ENCODE measurements at regions not wholly inside any gene's neighbourhood (a gene's known extent, or its start where the extent isn't known, plus 50 kb on each side); places are given as distances from the start of the nearest gene placed in this dataset.

DNA sequence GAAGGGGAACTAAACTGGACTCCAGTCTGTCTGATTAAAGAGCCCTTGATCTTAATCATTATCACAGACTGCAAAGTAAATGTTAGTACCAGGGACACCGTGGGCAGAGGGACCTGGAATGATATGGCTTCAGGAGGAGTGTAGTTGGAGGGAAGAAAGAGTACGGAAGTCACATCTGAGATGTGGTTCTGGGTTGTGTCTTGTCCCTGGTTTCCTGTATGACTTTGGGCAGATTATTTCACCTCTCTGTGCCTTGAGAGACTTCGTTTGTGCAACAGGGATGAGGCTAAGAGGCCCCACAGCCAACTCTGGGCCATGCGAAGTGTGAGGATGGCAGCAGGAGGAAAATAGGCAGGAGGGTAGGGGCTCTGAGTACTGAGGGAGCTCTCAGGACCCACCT, 76.1 kb upstream of the SLC2A1 start:
- no peak overlapping the region for H3K4me3 ChIP-seq (ENCODE audit: insufficient read depth, low read depth, low read length)
- no peak overlapping the region for H3K9ac ChIP-seq (ENCODE audit: low read depth, low read length)
- peaks cover 1% of the 10 kb centered on the region; the same call in 1 of the 2 replicates for H3K4me1 ChIP-seq (ENCODE audit: control insufficient read depth, insufficient read depth, low read length)
- no peak overlapping the region for H2BK5ac ChIP-seq (ENCODE audit: low read depth, low read length, poor library complexity, severe bottlenecking)
- dilution Hi-C loops (cut with HindIII; ENCODE audit: low sequenced_read_pairs, unreplicated experiment) = no loop called here
- no peaks in the 10 kb centered on the region for H3K36me3 ChIP-seq (ENCODE audit: control insufficient read depth, insufficient read depth, low read length)
- in situ Hi-C loops (cut with MboI; ENCODE audit: low sequenced_read_pairs) = no loop called here
- peaks cover 6% of the 10 kb centered on the region; the same call in 1 of the 2 replicates for H3K9me1 ChIP-seq (ENCODE audit: insufficient read depth, low read length)
- no peak overlapping the region for H2AK5ac ChIP-seq (ENCODE audit: low read depth, low read length)
- TF ChIP-seq MAFK (IDR thresholded peaks at IDR 0.05; ENCODE audit: low read depth, low read length) (no peak), CEBPB (IDR thresholded peaks at IDR 0.05; ENCODE audit: low read depth, low read length) (no peak), RAD21 (IDR thresholded peaks at IDR 0.05; ENCODE audit: low read length) (no peak), POLR2A (IDR thresholded peaks at IDR 0.05; ENCODE audit: low read depth, low read length) (no peak), MAZ (IDR thresholded peaks at IDR 0.05; ENCODE audit: borderline replicate concordance, low read depth, low read length) (no peak), NFE2L2 (IDR thresholded peaks at IDR 0.05; ENCODE audit: low read depth, low read length) (no peak), FOS (IDR thresholded peaks at IDR 0.05; ENCODE audit: low read depth, low read length) (no peak), RFX5 (IDR thresholded peaks at IDR 0.05; ENCODE audit: low read depth, low read length) (no peak), MXI1 (IDR thresholded peaks at IDR 0.05; ENCODE audit: borderline replicate concordance, low read depth, low read length) (no peak), SMC3 (IDR thresholded peaks at IDR 0.05; ENCODE audit: low read depth, low read length) (no peak), BHLHE40 (IDR thresholded peaks at IDR 0.05; ENCODE audit: low read depth, low read length) (no peak), CHD1 (IDR thresholded peaks at IDR 0.05; ENCODE audit: low read depth, low read length) (no peak)
- TF ChIP-seq, protein P1, sequence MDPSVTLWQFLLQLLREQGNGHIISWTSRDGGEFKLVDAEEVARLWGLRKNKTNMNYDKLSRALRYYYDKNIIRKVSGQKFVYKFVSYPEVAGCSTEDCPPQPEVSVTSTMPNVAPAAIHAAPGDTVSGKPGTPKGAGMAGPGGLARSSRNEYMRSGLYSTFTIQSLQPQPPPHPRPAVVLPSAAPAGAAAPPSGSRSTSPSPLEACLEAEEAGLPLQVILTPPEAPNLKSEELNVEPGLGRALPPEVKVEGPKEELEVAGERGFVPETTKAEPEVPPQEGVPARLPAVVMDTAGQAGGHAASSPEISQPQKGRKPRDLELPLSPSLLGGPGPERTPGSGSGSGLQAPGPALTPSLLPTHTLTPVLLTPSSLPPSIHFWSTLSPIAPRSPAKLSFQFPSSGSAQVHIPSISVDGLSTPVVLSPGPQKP (IDR thresholded peaks at IDR 0.05; ENCODE audit: borderline replicate concordance, low read depth, low read length) = no peak
- TF ChIP-seq, protein P2, sequence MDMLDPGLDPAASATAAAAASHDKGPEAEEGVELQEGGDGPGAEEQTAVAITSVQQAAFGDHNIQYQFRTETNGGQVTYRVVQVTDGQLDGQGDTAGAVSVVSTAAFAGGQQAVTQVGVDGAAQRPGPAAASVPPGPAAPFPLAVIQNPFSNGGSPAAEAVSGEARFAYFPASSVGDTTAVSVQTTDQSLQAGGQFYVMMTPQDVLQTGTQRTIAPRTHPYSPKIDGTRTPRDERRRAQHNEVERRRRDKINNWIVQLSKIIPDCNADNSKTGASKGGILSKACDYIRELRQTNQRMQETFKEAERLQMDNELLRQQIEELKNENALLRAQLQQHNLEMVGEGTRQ (IDR thresholded peaks at IDR 0.05; ENCODE audit: low read depth, low read length) = no peak
- TF ChIP-seq, protein P3, sequence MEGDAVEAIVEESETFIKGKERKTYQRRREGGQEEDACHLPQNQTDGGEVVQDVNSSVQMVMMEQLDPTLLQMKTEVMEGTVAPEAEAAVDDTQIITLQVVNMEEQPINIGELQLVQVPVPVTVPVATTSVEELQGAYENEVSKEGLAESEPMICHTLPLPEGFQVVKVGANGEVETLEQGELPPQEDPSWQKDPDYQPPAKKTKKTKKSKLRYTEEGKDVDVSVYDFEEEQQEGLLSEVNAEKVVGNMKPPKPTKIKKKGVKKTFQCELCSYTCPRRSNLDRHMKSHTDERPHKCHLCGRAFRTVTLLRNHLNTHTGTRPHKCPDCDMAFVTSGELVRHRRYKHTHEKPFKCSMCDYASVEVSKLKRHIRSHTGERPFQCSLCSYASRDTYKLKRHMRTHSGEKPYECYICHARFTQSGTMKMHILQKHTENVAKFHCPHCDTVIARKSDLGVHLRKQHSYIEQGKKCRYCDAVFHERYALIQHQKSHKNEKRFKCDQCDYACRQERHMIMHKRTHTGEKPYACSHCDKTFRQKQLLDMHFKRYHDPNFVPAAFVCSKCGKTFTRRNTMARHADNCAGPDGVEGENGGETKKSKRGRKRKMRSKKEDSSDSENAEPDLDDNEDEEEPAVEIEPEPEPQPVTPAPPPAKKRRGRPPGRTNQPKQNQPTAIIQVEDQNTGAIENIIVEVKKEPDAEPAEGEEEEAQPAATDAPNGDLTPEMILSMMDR (conservative IDR thresholded peaks at IDR 0.05; ENCODE audit: low read depth, low read length) = no peak
- H2BK20ac ChIP-seq (ENCODE audit: low read depth, low read length) = no peak overlapping the region
- ATAC-seq (ENCODE audit: low read depth) = no peak
- no peak overlapping the region for H3K56ac ChIP-seq (ENCODE audit: extremely low read depth, insufficient read depth, low read length)
- H3K27me3 ChIP-seq (ENCODE audit: control insufficient read depth, insufficient read depth, low read length) = no peaks in the 10 kb centered on the region
- H2BK15ac ChIP-seq (ENCODE audit: low read depth, low read length) = no peak overlapping the region
- intact Hi-C loops (cut with micrococcal nuclease) = no loop called here
- CTCF ChIA-PET = no interaction called here
- no peak overlapping the region for H3K27ac ChIP-seq (ENCODE audit: insufficient read depth, low read length)
- no peak overlapping the region for H4K8ac ChIP-seq (ENCODE audit: low read depth in 2 of 2, low read length in 2 of 2)
- H3K4me2 ChIP-seq (ENCODE audit: low read depth, low read length) = no peak overlapping the region
- no peak overlapping the region for H4K91ac ChIP-seq (ENCODE audit: insufficient read depth, low read depth, low read length)
- H2AK9ac ChIP-seq (replicated peaks; ENCODE audit: low read depth, low read length, poor library complexity) = no peak overlapping the region
- no peak overlapping the region for H2BK120ac ChIP-seq (ENCODE audit: low read depth, low read length)
- H3K4ac ChIP-seq (ENCODE audit: low read depth, low read length) = no peak overlapping the region
- H4K20me1 ChIP-seq (ENCODE audit: insufficient read depth, low read length) = no peaks in the 10 kb centered on the region
- H3K79me1 ChIP-seq (ENCODE audit: low read depth in 1 of 2, low read length in 2 of 2) = no peaks in the 10 kb centered on the region
- H4K5ac ChIP-seq (ENCODE audit: low read depth, low read length) = no peak overlapping the region
- no peak overlapping the region for H3K14ac ChIP-seq (replicated peaks; ENCODE audit: low read depth, low read length)
- H3K9me3 ChIP-seq (ENCODE audit: control insufficient read depth, insufficient read depth, low read length) = no peaks in the 10 kb centered on the region
- BruUV-seq (replicated peaks) = no TSS peak
- DNase-seq = no peak
- peak overlapping the region; percentile 56 for H2AFZ ChIP-seq (replicated peaks; ENCODE audit: low read length, poor library complexity)
- H3K23ac ChIP-seq (ENCODE audit: low read depth, low read length) = no peak overlapping the region
- WGBS, 2 experiments (ENCODE audit: extremely low coverage in 2 of 2, insufficient read length in 1 of 2) = 58% methylated on average over 2 of the region's 4 CpGs; no CpG with 5 or more reads in 1 of the 2 experiments
- H3K18ac ChIP-seq (ENCODE audit: low read depth, low read length) = no peak overlapping the region
- POLR2A ChIA-PET (ENCODE audit: unreplicated experiment) = no interaction called here
